SK-MEL-5 (cell line): ENCODE measurements at regions not wholly inside any gene's neighbourhood (a gene's known extent, or its start where the extent isn't known, plus 50 kb on each side); places are given as distances from the start of the nearest gene placed in this dataset.

Experiments
- DNase-seq: peaks from one replicate; pipeline ENCODE4 v3.0.0-alpha.2; 2016; ENCODE audit warnings: low read depth, low spot score
- in situ Hi-C: cut with HindIII; loops from 2 replicates; pipeline ENCODE4 v1.10.0; 2016; ENCODE audit warnings: low sequenced_read_pairs, high pct_unique_total_duplicates, low pct_unique_long_range_greater_than_20kb

DNA sequence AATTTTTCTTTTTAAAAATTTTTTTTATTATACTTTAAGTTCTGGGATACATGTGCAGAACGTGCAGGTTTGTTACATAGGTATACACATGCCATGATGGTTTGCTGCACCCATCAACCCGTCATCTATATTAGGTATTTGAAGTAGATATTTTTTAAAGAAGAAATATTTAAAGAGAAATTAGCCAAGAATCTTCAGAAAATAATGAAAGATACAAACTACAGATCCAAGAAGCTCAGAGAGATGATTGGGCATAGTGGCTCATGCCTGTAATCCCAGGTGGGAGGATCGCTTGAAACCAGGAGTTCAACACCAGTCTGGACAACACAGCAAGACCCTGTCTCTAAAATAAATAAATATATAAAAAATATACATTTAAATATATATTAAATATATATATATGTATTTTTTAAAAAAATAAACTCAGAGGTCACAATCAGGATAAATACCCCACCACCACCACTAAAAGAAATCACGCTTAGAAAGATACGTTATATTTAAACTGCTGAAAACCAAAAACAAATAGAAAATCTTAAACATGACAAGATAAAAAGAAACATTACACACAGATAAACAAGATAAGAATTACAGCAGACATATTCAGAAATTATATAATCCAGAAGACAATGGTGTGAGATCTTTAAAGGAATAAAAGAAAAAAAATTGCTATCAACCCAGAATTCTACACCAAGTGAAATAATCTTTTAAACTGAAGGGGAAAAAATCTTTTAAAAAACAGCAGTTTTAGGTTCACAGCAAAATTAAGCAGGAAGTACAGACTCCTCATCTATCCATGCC, 57.5 kb downstream of the CSF2 start:
- DNase-seq = no peak
- in situ Hi-C loops = no loop called here

DNA sequence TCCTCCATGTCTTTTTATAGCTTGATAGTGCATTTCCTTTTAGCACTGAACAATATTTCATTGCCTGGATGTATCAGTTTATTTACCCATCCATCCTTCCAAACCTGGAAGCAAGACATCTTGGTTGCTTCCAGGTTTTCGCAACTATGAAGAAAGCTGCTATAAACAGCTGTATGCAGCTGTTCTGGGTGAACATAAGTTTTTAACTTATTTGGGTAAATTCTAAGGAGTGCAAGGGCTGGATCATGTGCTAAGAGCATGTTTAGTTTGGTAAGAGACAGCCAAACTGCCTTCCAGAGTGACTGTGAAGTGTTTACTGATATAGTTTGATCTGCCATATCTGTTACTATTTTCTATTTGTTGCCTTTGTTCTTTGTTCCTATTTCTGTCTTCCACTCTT, 58.5 kb downstream of the CSF2 start:
- in situ Hi-C loops = no loop called here
- DNase-seq = no peak

DNA sequence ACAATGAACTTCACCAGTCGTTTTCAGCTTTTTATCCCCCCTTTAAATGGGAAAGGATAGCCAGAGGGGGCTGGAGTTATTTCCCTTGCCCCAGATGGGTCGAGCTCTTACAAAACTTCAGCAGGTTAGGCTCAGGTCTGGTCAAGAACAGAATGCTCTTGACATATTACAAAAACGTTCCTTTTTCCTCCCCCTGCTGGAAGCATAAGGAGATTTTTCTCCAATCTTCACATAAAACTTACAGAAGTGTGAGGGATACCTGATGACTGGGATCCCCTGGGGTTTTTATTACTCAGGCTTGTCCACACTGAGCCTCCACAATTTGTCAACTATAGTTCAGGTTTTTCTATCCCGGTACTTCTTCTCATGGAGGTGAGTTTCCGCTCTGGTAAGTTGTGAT, 60.8 kb downstream of the CSF2 start:
- in situ Hi-C loops = no loop called here
- DNase-seq = peak; percentile 43

DNA sequence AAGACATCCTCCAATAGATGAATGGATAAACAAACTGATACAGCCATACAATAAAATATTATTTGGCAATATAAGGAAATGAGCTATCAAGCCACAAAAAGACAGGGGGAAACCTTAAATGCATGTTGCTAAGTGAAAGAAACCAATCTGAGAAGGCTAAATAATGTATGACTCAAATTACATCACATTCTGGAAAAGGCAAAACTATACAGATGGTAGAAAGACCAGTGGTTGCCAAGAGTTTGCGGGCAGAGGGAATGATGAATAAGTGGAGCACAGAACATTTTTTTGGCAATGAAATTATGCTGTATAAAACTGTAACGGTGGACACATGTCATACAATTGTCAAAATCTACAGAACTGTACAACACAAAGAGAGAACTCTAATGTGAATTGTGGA, 63.3 kb downstream of the CSF2 start:
- DNase-seq = no peak
- in situ Hi-C loops = no loop called here

DNA sequence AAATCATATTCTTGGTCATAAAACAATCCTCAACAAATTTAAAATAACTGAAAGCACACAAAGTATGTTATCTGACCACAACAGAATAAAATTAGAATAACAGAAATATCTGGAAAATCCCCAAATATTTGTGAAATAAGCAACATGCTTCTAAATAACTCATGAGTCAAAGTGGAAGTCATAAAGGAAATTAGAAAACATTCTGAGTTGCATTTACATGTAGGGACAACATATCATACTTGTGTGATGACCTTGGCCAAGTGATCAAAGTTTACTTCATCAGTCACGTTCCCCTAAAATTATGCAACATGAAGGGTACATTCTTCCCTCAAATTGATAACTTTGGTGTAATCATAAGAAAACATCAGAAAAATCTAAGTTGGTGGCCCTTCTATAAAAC, 64.7 kb downstream of the CSF2 start:
- no peak for DNase-seq
- in situ Hi-C loops = no loop called here
